DMS79 (cell line): ENCODE measurements at regions not wholly inside any gene's neighbourhood (a gene's known extent, or its start where the extent isn't known, plus 50 kb on each side); places are given as distances from the start of the nearest gene placed in this dataset.
A peak's percentile ranks its signal among the peaks of the same experiment; 100 is the strongest.

Experiments
- DNase-seq: peaks from one replicate; lab custom pipeline; 2025; lab: John Stamatoyannopoulos, UW

DNA sequence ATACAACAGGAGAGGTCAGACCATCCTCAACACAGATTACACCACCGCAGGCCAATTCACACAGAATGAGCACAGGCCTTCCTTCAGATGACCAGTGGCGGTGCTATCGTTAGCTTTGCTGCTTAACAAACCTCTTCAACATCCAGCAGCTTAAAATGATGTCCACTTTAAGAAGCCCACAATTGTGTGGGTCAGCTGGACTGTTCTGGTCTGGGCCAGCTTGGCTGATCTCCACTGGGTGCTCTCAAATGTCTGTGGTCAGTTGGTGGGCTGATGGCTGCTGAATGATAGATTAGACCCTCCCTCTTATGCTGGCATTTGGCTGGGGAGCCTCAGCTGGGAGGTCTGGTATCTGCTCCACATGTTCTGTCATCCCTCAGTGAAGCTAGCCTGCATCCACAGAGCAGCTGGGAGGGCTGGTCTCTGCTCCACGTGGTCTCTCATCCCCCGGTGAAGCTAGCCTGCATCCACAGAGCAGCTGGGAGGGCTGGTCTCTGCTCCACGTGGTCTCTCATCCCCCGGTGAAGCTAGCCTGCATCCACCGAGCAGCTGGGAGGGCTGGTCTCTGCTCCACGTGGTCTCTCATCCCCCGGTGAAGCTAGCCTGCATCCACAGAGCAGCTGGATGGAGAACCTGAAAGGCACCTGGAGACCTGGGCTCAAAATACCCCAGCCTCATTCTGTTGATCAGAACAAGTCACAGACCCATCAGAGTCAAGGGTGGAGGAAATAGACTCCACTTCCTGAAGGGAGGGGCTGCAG is 203.6 kb upstream of the DIO3 start:
- no peak for DNase-seq

DNA sequence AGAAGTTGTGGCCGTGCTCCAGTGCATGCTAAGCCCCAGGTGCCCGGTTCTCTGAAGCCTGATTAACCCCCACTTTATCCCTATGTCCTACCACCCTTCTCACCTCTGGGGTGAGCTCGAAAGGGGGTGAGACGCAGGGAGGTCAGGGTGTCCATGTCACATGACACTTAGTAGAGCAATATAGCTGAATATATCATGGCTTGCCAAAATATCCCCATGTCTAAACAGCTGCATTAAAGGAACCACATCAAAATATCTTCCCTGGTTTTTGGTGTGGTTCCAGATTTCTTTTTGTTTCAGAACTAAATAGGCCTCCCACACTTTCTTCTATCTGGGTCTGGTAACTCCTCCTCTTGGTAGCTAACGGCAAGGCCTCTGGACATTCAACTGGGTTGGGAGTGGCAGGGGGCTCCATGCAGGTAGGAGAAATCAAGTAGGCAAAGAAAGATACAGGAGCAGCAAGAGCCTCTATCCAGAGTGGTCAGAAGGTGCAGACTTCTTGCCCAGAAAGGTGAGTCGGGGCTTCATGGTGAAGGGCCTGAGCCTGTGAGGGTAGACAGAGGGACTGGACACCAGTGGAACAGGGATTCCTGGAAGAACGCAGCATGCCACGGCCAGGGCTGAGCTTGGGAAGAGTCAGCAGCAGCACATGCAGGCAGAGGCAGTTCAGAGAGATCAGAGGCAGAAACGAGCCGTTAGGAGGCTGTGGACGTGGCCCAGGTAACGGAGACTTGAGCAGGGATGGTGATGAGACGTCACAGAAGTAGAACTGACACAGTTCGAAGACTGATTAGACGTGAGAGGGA is 202.8 kb upstream of the DIO3 start:
- DNase-seq: no peak

DNA sequence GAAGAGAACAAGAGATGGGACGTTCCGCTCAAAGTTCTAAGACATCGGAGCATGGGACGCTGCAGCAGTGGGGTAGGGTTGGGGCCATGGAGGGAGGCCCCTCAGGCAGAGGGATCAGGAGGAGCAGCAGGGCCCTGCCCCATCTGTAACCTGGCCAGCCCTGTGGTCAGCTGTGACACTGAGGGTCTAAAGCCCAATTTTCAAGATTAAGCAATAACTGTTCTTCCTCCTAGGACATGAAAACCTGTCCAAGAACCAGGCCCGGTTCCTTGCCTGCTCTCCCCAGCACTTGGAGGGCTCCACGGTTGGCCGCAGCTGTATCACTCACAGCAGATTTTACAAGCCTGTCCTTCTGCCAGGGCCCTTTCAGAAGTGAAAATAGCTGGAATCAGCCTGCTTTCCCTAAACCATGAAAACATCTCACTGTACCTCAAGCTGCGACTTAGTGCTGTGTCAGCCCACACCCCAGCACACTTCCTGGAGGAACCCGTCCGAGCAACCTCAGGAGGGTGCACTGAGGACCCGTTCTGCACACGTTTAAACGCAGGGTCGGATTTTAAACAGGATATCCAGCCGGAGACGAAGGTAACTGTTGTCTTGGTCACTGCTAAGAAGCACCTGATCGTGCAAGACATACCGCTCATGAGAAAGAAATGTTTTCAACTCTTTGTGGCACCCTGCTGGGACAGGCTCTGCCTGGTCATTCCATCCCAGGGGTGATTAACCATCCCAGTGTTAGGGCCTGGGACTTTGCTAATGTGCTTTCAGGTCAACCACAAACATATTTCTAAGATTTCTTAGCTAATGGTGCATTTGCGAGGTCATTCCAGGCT is 201.9 kb upstream of the DIO3 start:
- peak; percentile 85 for DNase-seq

DNA sequence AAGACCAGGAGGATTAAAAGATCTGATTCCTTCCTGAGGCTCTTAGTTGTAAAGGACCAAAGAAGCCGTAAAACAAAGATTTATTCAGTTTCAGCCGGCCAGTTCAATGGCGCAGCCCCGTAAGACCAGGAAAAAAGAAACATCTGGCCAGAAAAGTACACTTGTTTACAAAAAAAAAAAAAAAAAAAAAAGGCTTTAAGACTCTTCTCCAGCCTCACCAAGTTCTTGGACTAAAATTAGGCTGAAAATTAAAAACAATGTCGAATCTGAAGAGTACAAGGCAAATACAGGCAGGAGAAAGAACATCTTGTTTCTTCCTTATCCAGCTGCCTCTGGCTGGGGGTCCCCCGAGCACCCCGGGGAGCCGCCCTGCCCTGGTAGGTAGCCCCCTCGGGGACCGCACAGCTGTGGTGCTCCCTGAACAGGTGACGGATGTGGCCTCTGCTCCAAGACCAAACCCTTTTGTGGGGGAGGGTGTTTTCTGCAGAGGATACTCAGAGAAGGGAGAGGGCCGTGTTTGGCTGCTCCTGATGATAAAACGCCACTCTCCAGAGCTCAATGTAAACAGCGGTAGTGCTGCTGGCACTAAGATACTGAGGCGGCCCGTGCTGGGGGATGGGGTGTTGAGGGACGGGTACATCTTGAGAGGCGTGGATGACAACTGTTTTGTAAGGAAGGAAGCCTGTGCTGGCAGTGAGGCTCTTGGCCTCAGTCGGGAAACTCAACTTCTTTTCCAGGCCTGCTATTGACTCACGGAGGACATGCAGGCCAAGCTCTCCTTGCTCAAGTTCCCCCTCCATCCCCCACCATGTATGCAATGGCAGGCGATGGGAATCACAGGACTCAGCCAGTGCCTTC is 201.0 kb upstream of the DIO3 start:
- DNase-seq: peak; percentile 71

DNA sequence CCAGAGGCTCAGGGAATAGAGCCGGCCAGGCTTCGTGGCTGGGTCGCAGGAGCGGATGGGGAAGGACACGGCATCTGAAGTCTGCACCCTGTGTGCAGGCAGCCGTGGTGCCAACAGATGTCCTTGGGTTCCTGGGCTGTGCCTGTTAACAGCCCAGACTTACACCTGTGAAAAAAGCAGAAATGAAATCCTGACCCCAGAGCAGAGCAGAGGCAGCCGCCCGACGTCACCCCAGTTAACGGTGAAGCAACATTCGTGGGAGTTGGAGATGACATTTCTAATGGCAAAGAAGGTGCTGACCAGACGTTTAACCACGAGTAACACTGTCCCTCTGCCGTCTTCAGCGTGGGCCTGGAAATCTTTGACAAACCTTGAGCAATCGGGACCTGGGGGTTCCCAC is 200.3 kb upstream of the DIO3 start:
- DNase-seq: no peak

DNA sequence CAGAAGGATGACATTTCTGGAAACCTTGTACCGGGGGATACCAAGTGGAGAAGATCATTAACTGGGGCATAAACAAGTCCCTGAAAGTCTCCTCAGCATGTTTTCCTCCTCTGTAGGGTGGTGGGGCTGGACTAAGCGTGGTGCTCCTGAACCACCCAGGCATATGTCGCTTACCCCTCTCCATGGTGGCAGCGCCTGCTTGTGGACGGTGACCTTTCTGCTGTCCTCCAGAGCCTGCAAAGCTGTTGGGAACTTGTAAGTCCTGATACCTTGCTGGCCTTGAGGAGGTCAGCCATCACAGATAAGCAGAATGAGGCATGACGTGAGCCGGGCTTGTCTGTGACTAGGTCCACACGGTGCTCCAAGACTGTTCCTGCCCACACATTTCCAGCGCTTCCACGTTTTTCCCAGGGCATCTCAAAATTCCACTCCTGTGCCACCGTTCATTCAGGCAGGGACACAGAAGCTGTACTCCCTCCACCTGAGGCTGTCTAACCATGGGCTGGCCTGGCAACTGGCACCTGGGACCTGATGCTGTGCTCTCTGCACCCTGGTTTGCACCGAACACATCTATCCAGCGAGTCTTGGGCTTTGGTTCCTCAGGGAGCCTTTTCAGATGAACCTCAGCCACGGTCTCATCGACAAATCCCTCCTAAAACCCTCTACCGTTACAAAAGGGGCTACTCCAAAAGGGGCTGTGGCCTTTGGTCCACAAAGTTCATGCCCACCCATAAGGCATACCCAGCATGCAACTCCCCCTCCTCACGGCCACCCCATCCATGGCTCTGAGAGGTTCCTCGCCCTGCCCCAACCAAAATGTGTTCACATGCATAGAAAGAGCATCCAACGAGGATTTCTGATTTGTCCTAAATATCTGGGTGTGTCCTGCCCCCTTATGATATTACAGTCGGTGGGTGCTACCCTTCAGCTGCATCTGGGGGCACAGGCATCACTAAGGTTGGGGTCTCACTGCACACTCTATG is 199.6 kb upstream of the DIO3 start:
- no peak for DNase-seq

DNA sequence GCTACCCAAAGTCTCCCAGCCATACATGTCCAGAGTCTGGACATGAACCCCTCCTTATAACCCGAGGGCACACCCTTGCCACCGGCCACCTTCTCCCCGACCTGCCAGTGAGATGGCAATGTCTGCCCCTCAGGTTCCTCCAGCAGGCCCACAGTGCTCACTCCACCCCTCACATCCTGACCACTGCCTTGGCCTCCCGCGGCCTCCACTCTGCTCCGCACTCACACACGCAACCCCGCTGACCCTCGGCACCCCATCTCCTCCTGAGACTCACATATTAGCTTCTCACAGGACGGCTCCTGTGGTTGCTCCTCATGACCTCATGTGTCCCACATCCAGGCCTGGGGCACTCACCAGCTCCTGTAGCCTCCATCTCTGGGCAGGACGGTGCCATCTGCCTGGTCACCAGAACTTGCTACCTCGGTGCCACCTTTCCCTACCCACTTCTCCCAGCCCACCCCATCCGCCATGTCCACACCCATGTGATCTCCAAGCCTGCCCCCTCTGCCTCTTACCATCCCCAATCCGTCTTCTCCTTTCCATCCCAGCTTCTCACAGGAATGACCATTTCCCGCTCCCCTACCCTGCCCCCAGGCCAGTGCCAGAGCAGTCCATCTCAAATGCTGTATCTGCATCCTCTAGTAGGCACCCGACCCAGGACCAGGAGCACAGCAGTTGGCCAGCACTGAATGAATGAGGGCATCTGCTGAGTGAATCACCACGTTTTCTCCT is 198.6 kb upstream of the DIO3 start:
- DNase-seq: no peak

DNA sequence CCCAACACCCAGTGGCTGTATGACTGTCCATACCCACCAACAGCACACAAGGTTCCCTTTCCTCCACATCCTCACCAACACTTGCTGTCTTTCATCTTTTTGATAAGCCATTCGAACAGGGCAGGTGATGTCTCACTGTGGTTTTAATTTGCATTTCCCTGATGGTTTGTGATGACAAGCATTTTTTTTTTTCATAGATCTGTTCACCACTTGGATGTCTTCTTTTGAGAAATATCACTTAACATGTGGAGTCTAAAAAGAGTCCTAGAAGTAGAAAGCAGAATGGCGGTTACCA is 198.1 kb upstream of the DIO3 start:
- no peak for DNase-seq

DNA sequence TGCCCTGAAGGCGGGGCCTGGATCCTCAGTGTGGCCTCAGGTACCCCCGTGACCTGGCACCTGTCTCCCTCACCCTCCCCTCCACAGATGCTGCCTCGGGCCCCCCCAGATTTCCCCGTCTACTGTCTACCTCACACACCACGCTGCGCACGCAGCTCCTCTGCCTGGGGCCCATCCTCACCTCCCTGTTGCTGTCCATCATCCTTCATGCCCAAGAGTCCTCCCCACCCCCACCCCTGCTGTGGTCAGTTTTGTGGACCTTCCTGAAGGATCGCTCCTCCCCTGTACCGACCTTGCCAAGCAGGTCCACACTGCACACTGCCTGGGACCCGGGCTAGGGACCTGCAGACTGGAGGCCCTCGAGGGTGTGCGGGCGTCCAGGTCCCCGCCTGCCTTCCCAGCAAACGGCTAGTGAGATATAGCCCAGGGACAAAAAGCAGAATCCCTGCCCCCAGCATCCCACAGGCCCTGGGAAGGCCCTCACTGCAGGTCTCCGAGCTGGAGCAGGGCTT is 197.4 kb upstream of the DIO3 start:
- no peak for DNase-seq

DNA sequence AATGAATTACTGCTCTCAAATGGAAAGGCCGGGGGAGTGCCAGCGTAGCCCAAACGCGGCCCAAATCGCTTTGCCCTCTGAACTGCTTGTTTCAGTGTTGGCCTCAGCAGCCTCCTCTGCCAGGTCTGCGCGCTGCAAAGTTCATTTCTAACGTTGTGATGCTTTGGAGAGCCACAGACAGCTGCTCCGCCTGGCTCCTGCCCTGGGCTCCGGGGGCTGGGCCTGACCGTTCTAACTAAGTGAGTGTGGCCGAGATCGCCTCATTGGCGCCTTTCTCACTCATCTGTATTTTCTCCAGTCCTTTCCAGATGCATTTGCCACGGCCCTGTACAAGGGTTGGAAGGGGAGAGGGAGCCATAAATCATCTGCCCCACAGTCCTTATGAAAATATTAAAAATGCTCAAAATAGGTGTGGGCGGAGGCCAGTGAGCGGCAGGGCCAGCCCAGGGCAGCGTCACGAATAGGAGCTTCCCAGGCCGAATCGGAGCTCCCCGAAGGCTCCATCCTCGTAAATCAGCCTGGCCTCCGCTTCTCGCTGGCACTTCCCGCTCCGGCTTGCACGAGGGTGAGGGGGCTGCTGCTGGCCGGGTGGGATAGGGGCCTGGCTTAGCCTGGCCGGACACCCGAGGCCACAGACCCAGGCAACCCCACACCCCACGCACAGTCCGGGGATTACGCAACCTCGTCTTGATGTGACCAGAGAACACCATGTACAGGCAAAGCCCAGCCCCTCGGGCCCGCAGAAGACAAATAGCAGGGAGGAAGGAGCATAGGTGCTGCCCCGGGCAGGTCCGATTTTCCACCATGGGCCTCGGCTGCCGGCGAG is 196.6 kb upstream of the DIO3 start:
- DNase-seq: no peak

DNA sequence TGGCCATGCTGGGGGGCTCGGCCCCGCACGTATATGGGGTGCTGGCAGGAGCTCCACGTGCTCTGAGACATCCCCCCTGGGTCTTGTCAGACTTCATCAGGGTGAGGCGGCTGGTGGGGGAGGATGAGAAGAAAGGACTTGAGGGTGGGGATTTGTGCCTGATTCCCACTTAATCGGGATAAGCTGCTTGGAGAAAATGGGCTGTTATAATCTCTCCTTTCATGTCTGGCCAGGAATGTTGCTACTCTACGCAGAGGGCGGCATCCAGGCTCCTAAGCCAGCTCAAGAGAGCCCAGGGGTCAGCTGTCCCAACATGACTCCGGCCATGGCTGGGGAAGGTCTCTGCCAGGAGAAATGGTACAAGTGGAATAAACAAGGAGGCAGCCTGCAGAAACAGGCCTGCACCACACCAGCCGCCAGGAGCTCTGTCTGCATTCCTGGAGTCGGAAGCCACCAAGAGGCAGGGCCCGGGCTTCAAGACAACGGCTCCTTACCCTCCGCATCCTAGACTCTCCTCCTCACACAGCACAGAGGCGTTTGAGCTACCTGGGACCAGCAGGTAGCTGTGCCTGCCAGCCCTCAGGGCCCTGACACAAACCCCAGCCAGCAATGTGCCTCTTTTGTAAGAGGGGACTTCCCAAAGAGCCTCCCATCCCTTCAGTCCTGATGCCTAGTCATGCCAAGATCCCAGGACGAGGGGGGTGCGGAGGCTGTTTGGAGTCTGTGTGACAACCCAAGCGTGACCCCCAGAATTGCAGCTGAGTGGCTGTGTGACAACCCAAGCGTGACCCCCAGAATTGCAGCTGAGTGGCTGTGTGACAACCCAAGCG is 195.8 kb upstream of the DIO3 start:
- DNase-seq: peak; percentile 68

DNA sequence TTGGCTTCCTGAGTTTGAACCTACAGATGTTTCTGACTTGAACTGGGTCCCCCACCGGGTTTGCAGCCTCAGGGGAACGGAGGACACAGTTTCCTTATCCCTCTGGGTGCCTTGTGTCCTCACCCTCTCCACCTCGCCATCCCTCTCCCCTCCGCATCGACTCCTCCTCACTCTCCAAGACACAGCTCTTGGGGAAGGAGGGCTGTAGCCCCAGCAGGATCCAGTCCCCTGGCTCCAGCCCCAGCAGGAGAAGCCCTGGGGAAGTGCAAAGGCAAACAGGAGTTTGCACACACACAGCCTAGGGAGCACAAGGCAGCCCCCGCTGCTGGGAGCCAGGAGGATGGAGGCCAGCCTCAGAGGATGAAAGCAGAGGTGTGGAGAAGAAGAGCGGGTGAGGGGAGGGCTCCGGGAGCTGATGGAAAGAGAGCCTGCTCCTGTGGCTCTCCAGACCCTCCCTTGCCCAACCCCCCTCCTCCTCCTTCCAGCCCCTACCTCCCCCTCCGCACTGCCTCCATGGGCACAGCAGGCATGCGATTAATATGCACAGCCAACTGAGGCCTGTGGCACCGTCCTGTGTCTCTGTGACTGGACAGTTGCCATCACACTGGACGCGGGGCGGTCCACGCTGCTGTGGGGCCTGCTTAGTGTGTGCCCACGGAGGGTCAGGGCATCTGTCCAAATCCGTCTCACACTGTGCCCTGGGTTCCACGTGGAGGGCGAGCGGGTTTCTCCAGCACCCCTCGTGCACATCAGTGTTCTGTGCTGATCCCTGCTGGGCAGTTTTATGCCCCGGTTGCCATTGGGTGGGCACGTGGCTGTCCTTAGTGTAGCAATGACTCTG is 193.7 kb upstream of the DIO3 start:
- DNase-seq: no peak

DNA sequence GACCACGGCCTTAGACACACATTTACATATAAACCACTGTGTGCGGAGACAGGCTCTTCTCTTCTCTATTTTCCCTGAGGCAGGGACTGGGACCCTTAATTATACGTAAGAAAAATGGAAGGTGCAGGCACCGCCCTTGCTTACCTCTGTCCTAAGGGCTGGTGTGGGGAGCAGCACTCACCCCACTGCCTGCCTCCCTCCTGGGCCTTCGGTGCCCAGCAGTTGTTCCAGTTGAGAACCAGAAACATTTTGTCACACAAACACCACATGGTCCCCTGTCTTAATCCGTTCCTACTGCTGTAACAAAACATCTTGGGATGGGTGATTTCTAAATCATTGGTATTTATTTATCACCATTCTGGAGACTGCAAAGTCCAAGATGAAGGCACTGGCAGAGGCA is 192.7 kb upstream of the DIO3 start:
- DNase-seq: no peak

DNA sequence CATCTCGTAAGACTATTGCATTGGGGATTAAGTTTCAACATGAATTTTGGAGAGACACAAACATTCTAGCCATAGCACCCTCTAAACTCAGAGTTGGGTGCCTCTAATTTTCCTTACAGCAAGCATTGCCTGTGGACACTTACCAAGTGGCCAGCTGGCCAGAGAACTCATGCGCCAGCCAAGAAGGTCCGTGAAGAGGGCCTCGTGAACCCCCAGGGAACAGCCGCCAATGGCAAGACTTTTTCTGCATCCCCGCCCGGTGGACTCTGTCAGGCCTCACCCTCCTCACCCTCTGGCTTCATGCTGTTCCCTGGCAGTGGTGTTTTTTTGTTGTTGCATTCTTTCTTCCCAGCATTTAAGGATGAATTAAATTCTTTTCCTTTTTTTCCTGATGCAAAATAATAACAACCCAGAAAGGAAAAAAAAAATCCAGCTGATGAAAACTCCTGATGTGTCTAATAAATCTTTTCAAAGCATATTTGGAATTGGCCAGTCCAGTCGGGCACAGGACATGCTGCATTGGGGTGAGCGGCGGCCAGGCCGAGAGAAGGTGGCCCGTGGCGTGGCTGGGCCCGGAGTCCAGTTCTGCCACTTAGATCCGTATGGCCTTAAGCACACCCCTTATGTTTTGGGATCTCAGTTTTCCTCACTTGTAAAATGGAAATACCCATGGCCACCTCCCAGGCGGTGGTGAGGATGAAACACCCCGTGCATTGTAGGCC is 191.9 kb upstream of the DIO3 start:
- DNase-seq: no peak

DNA sequence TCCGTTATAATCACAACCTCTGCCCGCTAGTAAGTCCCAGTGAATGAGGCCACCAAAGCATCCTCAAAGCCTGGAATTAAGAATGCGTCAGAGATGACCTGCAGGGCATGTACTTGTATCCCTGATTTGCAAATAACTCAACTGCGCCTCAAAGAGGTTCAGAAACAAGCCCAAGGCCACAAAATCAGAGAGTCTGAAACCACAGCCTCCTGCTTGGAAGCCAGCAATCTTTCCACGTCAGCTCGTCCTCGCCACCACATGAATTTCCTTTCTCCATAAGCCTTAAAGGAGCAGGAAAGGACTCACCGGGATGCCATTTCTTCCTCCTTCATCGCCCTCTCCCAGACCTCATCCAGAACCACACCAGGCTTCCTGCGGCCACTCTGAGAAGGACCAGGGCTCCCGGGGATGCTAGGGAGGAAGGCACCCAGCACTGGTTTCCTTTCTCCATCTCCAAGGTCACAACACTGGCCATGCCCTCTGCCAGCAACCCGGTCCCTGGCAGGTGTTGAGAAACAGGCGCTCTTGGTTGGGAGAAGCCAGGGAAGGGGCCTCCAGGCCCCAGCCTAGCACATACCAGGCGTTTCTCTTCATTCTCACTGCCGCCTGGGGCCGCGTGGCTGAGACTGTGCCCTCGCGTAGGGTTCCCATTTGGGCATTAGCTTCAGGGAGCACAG is 191.2 kb upstream of the DIO3 start:
- DNase-seq: no peak
